ENCODE measurements at regions not wholly inside any gene's neighbourhood (a gene's known extent, or its start where the extent isn't known, plus 50 kb on each side); places are given as distances from the start of the nearest gene placed in this dataset.

- TF ChIP-seq TEAD4 (IDR thresholded peaks at IDR 0.05; ENCODE audit: borderline replicate concordance, insufficient read depth) (no peak), FOXM1 (IDR thresholded peaks at IDR 0.05; ENCODE audit: low read depth) (no peak), RCOR1 (IDR thresholded peaks at IDR 0.05; ENCODE audit: low read length) (peak; percentile 51; the same call in 1 of the 2 replicates), IRF3 (IDR thresholded peaks at IDR 0.05; ENCODE audit: low read depth, low read length) (no peak), PBX3 (IDR thresholded peaks at IDR 0.05) (0 out of 2 replicates have a peak, but pooled peaks have one; percentile 13), NRF1 (IDR thresholded peaks at IDR 0.05; ENCODE audit: low read depth, low read length) (no peak)
Observed at GRCh38 chr4:90024519-90024918, 102.7 kb upstream of the CCSER1 start (continued).

- no peak overlapping the region for H3K4me3 ChIP-seq (ENCODE audit: low read depth in 2 of 2, low read length in 1 of 2)
- H3K79me2 ChIP-seq (ENCODE audit: insufficient read depth): no peaks in the 10 kb centered on the region
- H2AFZ ChIP-seq (ENCODE audit: low read depth): no peak overlapping the region
- no peak overlapping the region for H3K27ac ChIP-seq (ENCODE audit: low read depth in 2 of 2, low read length in 1 of 2)
- no peaks in the 10 kb centered on the region for H3K27me3 ChIP-seq (ENCODE audit: insufficient read depth)
- POLR2A ChIA-PET: no interaction called here
- H3K4me1 ChIP-seq (ENCODE audit: control insufficient read depth in 1 of 2, insufficient read depth in 2 of 2, low read depth in 1 of 2, low read length in 1 of 2): no peaks in the 10 kb centered on the region; a peak in 1 of 4 replicates
- H3K9me2 ChIP-seq: no peaks in the 10 kb centered on the region
- no peaks in the 10 kb centered on the region for H4K20me1 ChIP-seq (ENCODE audit: insufficient read depth)
- TF ChIP-seq CTCF (IDR thresholded peaks at IDR 0.05) (peak; percentile 56), NFIC (IDR thresholded peaks at IDR 0.05; ENCODE audit: borderline replicate concordance) (no peak), TEAD4 (IDR thresholded peaks at IDR 0.05; ENCODE audit: borderline replicate concordance, insufficient read depth) (no peak), SMC3 (IDR thresholded peaks at IDR 0.05; ENCODE audit: low read depth, low read length) (peak; percentile 26; the same call in 1 of the 2 replicates), RAD21 (IDR thresholded peaks at IDR 0.05; ENCODE audit: low read length) (peak; percentile 71)
- H3F3A ChIP-seq (replicated peaks; ENCODE audit: insufficient read depth): no peaks in the 10 kb centered on the region
- H3K9ac ChIP-seq: no peak overlapping the region
- CTCF ChIA-PET: interaction anchor here (0.7 to 1.6 kb wide), 10 partner anchors 9 to 269 kb away, joined by 3 to 6 read pairs (median 3); no protein-coding TSS in a partner anchor
- no peaks in the 10 kb centered on the region for H3K36me3 ChIP-seq (replicated peaks in 1 of 2; ENCODE audit: control insufficient read depth in 1 of 2, insufficient read depth in 2 of 2, low read length in 1 of 2)
- 30% methylated on average over 1 of the region's 1 CpG for WGBS (ENCODE audit: low lambda C conversion rate)
- H3K4me2 ChIP-seq: no peak overlapping the region
- H3K9me3 ChIP-seq: no peaks in the 10 kb centered on the region
- no peak for DNase-seq
Observed at GRCh38 chr4:90025248-90025647, 101.9 kb upstream of the CCSER1 start.

- no peak for TF ChIP-seq CHD2 (IDR thresholded peaks at IDR 0.05; ENCODE audit: low read length, partially characterized antibody)
- no peak for TF ChIP-seq CTCF (IDR thresholded peaks at IDR 0.05)
- no peak for TF ChIP-seq NFIC (IDR thresholded peaks at IDR 0.05; ENCODE audit: borderline replicate concordance)
- TF ChIP-seq MXI1 (IDR thresholded peaks at IDR 0.05; ENCODE audit: low read depth, low read length): no peak
- no peak for TF ChIP-seq TEAD4 (IDR thresholded peaks at IDR 0.05; ENCODE audit: borderline replicate concordance, insufficient read depth)
- TF ChIP-seq ELF1 (IDR thresholded peaks at IDR 0.05): no peak
- TF ChIP-seq JUND (IDR thresholded peaks at IDR 0.05): no peak
- TF ChIP-seq FOXM1 (IDR thresholded peaks at IDR 0.05; ENCODE audit: low read depth): no peak
Observed at GRCh38 chr4:90027565-90027964, 99.6 kb upstream of the CCSER1 start.

More at GRCh38 chr4:90027565-90027964, 99.6 kb upstream of the CCSER1 start:
- no peaks in the 10 kb centered on the region; a peak in 1 of 4 replicates for H3K4me1 ChIP-seq (ENCODE audit: control insufficient read depth in 1 of 2, insufficient read depth in 2 of 2, low read depth in 1 of 2, low read length in 1 of 2)
- H3K9me2 ChIP-seq: no peaks in the 10 kb centered on the region
- no peak overlapping the region for H2AFZ ChIP-seq (ENCODE audit: low read depth)
- no peaks in the 10 kb centered on the region for H3K36me3 ChIP-seq (replicated peaks in 1 of 2; ENCODE audit: control insufficient read depth in 1 of 2, insufficient read depth in 2 of 2, low read length in 1 of 2)
- no peaks in the 10 kb centered on the region for H3K27me3 ChIP-seq (ENCODE audit: insufficient read depth)
- no peaks in the 10 kb centered on the region for H4K20me1 ChIP-seq (ENCODE audit: insufficient read depth)
- H3K4me2 ChIP-seq: no peak overlapping the region
- H3K9ac ChIP-seq: no peak overlapping the region
- ChIA-PET POLR2A (no interaction called here), CTCF (interaction anchor here (0.6 to 0.7 kb wide), 2 partner anchors 18 to 266 kb away, joined by 3 read pairs; no protein-coding TSS in a partner anchor)
- H3K79me2 ChIP-seq (ENCODE audit: insufficient read depth): no peaks in the 10 kb centered on the region
- no peaks in the 10 kb centered on the region for H3K9me3 ChIP-seq
- WGBS (ENCODE audit: low lambda C conversion rate): 35% methylated on average over 2 of the region's 2 CpGs
- no peak for DNase-seq
- H3F3A ChIP-seq (replicated peaks; ENCODE audit: insufficient read depth): no peaks in the 10 kb centered on the region
- no peak overlapping the region for H3K27ac ChIP-seq (ENCODE audit: low read depth in 2 of 2, low read length in 1 of 2)
- no peak overlapping the region for H3K4me3 ChIP-seq (ENCODE audit: low read depth in 2 of 2, low read length in 1 of 2)

Measured in SK-N-SH (cell line).